Activated T-cell treated with anti-CD3 and anti-CD28 coated beads, Interleukin-2, amount 50 U/mL, for 72 hours (primary cell): ENCODE measurements at regions not wholly inside any gene's neighbourhood (a gene's known extent, or its start where the extent isn't known, plus 50 kb on each side); places are given as distances from the start of the nearest gene placed in this dataset.

Source experiments
- ATAC-seq, 2 donors: fragments of 150-1000 bp; cut with Tn5 transposase; replicated peaks in 1 of 2; 2 replicates each; pipeline ENCODE4 v1.10.0; 2021; ENCODE audit warnings: moderate library complexity in 2 of 2, mild to moderate bottlenecking in 1 of 2
- DNase-seq, 2 donors: peaks; one replicate each; pipeline ENCODE4 v3.0.0; 2021 to 2022; ENCODE audit warnings: mixed read lengths in 1 of 2
- H3K27ac Mint-ChIP-seq: one replicate; pipeline ENCODE4 v1.8.0; 2022; ENCODE audit warnings: mild to moderate bottlenecking, moderate library complexity, mixed read lengths
- H3K27me3 Mint-ChIP-seq: one replicate; pipeline ENCODE4 v1.8.0; 2022; ENCODE audit warnings: low read depth, mixed read lengths
- H3K36me3 Mint-ChIP-seq, 2 donors: one replicate each; pipeline ENCODE4 v1.8.0; 2022; ENCODE audit warnings: mixed read lengths in 2 of 2, mild to moderate bottlenecking in 1 of 2; ENCODE audit not compliant: insufficient read depth in 2 of 2
- H3K4me1 Mint-ChIP-seq: one replicate; pipeline ENCODE4 v1.8.0; 2022; ENCODE audit warnings: low read depth, mixed read lengths
- H3K4me3 Mint-ChIP-seq, 2 donors: one replicate each; pipeline ENCODE4 v1.8.0; 2022; ENCODE audit warnings: mild to moderate bottlenecking in 2 of 2, mixed read lengths in 2 of 2, moderate library complexity in 2 of 2
- H3K9me3 Mint-ChIP-seq, 2 donors: one replicate each; pipeline ENCODE4 v1.8.0; 2022; ENCODE audit warnings: mixed read lengths in 2 of 2

DNA sequence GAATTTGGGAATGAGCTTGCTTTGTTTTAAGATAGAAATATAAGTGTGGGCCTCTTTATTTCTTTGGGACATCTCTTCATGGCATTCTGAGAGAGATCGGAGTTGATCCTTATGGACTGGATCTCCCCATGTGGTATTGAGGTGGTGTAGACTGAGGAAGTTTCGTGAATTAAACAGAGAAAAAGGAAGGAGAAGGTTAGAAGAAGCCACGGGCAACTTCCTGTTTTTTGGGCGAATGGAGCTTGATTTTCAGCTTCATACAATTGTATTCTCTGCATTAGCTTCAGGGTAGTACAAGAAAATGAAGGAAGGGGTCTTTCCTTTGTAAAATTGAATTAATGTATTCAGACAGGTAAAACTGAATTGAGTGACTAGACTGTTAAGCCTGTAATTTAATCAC, 70.5 kb upstream of the HMHB1 start:
- peaks cover 9% of the 10 kb centered on the region for H3K27me3 Mint-ChIP-seq
- H3K36me3 Mint-ChIP-seq = no peaks in the 10 kb centered on the region
- no peak overlapping the region for H3K4me3 Mint-ChIP-seq
- DNase-seq (no peak), ATAC-seq (no peak)
- no peaks in the 10 kb centered on the region for H3K4me1 Mint-ChIP-seq
- no peak overlapping the region for H3K27ac Mint-ChIP-seq
- H3K9me3 Mint-ChIP-seq = peaks cover 0 to 1% of the 10 kb centered on the region in 2 donors

DNA sequence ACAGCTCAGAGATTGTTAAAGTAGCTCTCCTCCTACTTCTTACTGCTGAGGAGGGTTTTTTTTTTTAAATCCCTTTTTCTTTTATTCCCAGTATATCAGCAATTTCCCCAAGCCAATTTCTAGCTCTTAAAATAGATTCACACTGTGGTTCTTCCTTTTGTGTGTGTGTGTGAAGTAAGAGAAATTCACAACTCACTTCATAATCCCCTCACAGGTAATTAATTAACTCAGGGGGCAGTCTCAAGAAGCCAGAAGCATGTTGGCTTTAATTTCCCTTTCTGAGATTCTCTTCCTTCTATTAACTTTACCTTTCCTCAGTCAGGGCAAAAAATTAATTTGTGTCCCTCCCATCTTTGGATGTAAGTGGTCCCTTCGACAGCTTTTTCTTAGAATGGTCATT, 71.0 kb upstream of the HMHB1 start:
- no peak for ATAC-seq
- Mint-ChIP-seq H3K9me3 (peaks cover 0 to 1% of the 10 kb centered on the region in 2 donors), H3K36me3 (no peaks in the 10 kb centered on the region), H3K4me1 (no peaks in the 10 kb centered on the region), H3K27ac (no peak overlapping the region), H3K4me3 (no peak overlapping the region), H3K27me3 (peaks cover 9% of the 10 kb centered on the region)
- DNase-seq = no peak

GRCh38 chr5:143739746-143740145, 72.2 kb upstream of the HMHB1 start:
- H3K4me3 Mint-ChIP-seq = no peak overlapping the region
- no peak for DNase-seq
- H3K27me3 Mint-ChIP-seq = peaks cover 9% of the 10 kb centered on the region
- H3K9me3 Mint-ChIP-seq = no peaks in the 10 kb centered on the region
- no peaks in the 10 kb centered on the region for H3K36me3 Mint-ChIP-seq
- no peak overlapping the region for H3K27ac Mint-ChIP-seq
- no peak for ATAC-seq
- H3K4me1 Mint-ChIP-seq = no peaks in the 10 kb centered on the region

GRCh38 chr5:143738417-143739401, 73.3 kb upstream of the HMHB1 start:
- ATAC-seq = no peak
- no peaks in the 10 kb centered on the region for H3K4me1 Mint-ChIP-seq
- no peak for DNase-seq
- H3K4me3 Mint-ChIP-seq = no peak overlapping the region
- no peaks in the 10 kb centered on the region for H3K36me3 Mint-ChIP-seq
- H3K27me3 Mint-ChIP-seq = peaks cover 8% of the 10 kb centered on the region
- H3K27ac Mint-ChIP-seq = no peak overlapping the region
- H3K9me3 Mint-ChIP-seq = no peaks in the 10 kb centered on the region

DNA sequence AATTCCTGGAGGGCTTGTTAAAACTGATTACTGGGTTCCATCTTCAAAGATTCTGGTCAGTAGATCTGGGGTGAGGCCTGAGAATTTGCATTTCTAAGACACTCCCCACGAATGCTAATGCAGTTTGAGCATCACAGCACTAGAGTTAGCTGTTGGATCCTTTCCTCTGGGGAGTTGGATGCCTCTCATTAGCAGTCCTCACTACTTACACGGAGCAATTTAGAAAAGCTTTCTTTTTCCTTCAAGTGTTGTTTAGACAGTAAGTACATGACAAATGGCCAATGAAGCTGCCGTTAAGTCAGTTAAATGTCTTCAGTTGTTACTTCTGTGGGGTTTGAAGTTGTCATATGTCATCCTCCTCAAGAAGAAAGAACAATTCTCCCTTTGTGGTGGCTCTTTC, 74.9 kb upstream of the HMHB1 start:
- Mint-ChIP-seq H3K36me3 (no peaks in the 10 kb centered on the region), H3K27ac (no peak overlapping the region), H3K4me1 (no peaks in the 10 kb centered on the region), H3K4me3 (no peak overlapping the region), H3K27me3 (peaks cover 19% of the 10 kb centered on the region), H3K9me3 (no peaks in the 10 kb centered on the region)
- no peak for ATAC-seq
- DNase-seq = no peak

GRCh38 chr5:143734456-143734780, 77.5 kb upstream of the HMHB1 start:
- ATAC-seq (no peak), DNase-seq (no peak)
- Mint-ChIP-seq H3K4me3 (no peak overlapping the region), H3K4me1 (no peaks in the 10 kb centered on the region), H3K36me3 (peaks cover 0 to under 1% of the 10 kb centered on the region in 2 donors), H3K27me3 (peaks cover 42% of the 10 kb centered on the region), H3K27ac (no peak overlapping the region), H3K9me3 (no peaks in the 10 kb centered on the region)

DNA sequence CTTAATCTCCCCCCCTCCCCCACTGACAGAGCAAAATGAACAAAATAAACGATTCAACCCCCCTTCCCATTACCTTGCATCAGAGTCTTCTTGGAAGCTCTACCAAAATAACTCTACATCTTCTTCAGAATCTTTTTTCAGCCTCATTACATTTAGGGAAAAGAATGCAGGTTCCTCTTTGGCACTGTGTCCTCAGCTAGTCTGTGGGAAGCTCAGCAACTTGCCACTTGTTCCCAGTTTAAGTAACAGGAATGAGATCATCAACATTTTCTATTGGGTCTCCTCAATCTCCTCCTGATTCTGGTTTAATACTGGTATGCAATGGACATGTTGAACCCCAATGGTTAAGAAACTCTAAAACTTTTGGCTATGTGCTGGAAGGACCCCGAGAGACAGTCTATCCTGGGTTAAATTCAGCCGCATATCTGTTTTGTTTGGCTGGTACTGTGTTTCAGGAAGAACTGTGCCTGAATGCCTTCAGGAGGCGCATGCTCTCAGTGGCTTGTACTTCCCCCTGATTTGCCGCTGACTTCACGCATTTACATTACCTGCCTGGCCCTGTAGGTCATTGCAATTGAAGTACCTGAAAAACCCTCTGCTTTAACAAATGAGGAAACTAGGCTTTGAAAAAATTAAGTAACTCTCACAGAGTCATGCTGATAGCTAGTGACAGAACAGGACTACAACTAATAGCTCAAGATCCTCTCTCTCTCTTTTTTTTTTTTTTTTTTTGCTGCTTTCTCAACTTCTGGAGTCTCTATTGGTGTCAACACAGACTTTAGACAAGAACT, 78.1 kb upstream of the HMHB1 start:
- Mint-ChIP-seq H3K27ac (no peak overlapping the region), H3K36me3 (peaks cover 0 to 2% of the 10 kb centered on the region in 2 donors), H3K27me3 (peaks cover 46% of the 10 kb centered on the region), H3K4me3 (no peak overlapping the region), H3K9me3 (no peaks in the 10 kb centered on the region), H3K4me1 (no peaks in the 10 kb centered on the region)
- ATAC-seq (no peak), DNase-seq (no peak)

- ATAC-seq (no peak), DNase-seq (no peak)
- H3K36me3 Mint-ChIP-seq = peaks cover 0 to 2% of the 10 kb centered on the region in 2 donors
- no peak overlapping the region for H3K27ac Mint-ChIP-seq
- no peaks in the 10 kb centered on the region for H3K4me1 Mint-ChIP-seq
- no peaks in the 10 kb centered on the region for H3K9me3 Mint-ChIP-seq
- peaks cover 46% of the 10 kb centered on the region for H3K27me3 Mint-ChIP-seq
- H3K4me3 Mint-ChIP-seq = no peak overlapping the region
Measured at GRCh38 chr5:143732402-143732801, 79.6 kb upstream of the HMHB1 start.

GRCh38 chr5:143730112-143730801, 81.7 kb upstream of the HMHB1 start:
- Mint-ChIP-seq H3K9me3 (peaks cover 3 to 4% of the 10 kb centered on the region in 2 donors), H3K4me1 (no peaks in the 10 kb centered on the region), H3K27me3 (peaks cover 46% of the 10 kb centered on the region), H3K4me3 (no peak overlapping the region), H3K36me3 (peaks cover 3 to 5% of the 10 kb centered on the region in 2 donors), H3K27ac (no peak overlapping the region)
- DNase-seq = no peak
- ATAC-seq = no peak

- no peaks in the 10 kb centered on the region for H3K4me1 Mint-ChIP-seq
- peaks cover 45% of the 10 kb centered on the region for H3K27me3 Mint-ChIP-seq
- DNase-seq (no peak), ATAC-seq (no peak)
- H3K4me3 Mint-ChIP-seq = no peak overlapping the region
- peaks cover 9 to 11% of the 10 kb centered on the region in 2 donors for H3K36me3 Mint-ChIP-seq
- H3K27ac Mint-ChIP-seq = no peak overlapping the region
- H3K9me3 Mint-ChIP-seq = peaks cover 6 to 10% of the 10 kb centered on the region in 2 donors
Measured at GRCh38 chr5:143729334-143729946, 82.5 kb upstream of the HMHB1 start.

DNA sequence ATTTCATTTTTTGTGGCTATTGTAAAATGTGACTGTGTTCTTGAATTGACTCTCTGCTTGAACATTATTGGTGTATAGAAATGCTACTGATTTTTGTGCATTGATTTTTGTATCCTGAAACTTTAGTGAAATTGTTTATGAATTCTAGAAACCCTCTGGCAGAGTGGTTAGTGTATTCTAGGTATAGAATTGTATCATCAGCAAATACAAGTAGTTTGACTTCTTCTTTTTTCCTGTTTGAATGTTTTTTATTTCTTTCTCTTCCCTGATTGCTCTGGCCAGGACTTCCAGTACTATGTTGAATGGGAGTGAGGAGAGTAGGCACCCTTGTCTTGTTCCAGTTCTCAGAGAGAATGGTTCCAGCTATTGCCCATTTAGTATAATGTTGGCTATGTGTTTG, 88.8 kb upstream of the HMHB1 start:
- Mint-ChIP-seq H3K4me1 (no peaks in the 10 kb centered on the region), H3K9me3 (peaks cover 11 to 15% of the 10 kb centered on the region in 2 donors), H3K27ac (no peak overlapping the region), H3K36me3 (peaks cover 13 to 14% of the 10 kb centered on the region in 2 donors), H3K4me3 (no peak overlapping the region), H3K27me3 (no peaks in the 10 kb centered on the region)
- ATAC-seq = peak in 1 of 2 donors; percentile 5
- DNase-seq = no peak

- Mint-ChIP-seq H3K36me3 (peaks cover 13 to 14% of the 10 kb centered on the region in 2 donors), H3K4me3 (no peak overlapping the region), H3K9me3 (peaks cover 11 to 15% of the 10 kb centered on the region in 2 donors), H3K27ac (no peak overlapping the region), H3K27me3 (no peaks in the 10 kb centered on the region), H3K4me1 (no peaks in the 10 kb centered on the region)
- ATAC-seq (no peak), DNase-seq (no peak)
Measured at GRCh38 chr5:143721925-143722324, 90.0 kb upstream of the HMHB1 start.
